Calu3 (cell line): ENCODE measurements at regions not wholly inside any gene's neighbourhood (a gene's known extent, or its start where the extent isn't known, plus 50 kb on each side); places are given as distances from the start of the nearest gene placed in this dataset.

Source experiments
- BruUV-seq: library from RNA; stranded (reverse); fragments of 400-500 nt; replicated peaks from 2 replicates; lab custom pipeline; 2021; lab: Mats Ljungman, UMichigan
- CTCF ChIA-PET: fragments of 300-600 bp; sonication (Branson Sonifier 250); formaldehyde crosslinking; loops from one replicate; lab custom pipeline; 2022; ENCODE audit warnings: antibody characterized with exemption; lab: Charles Lee
- DNase-seq: peaks from one replicate; pipeline ENCODE4 v3.0.0; 2022
- H3K27ac Mint-ChIP-seq: one replicate; pipeline ENCODE4 v1.8.0; 2022; ENCODE audit warnings: mixed read lengths; ENCODE audit not compliant: unreplicated experiment
- H3K27me3 Mint-ChIP-seq: one replicate; pipeline ENCODE4 v1.8.0; 2022; ENCODE audit warnings: mixed read lengths; ENCODE audit not compliant: unreplicated experiment
- H3K36me3 Mint-ChIP-seq: one replicate; pipeline ENCODE4 v1.8.0; 2022; ENCODE audit warnings: mild to moderate bottlenecking, moderate library complexity, mixed read lengths; ENCODE audit not compliant: insufficient read depth, unreplicated experiment
- H3K4me1 Mint-ChIP-seq: one replicate; pipeline ENCODE4 v1.8.0; 2022; ENCODE audit warnings: mild to moderate bottlenecking, low read depth, mixed read lengths; ENCODE audit not compliant: unreplicated experiment
- H3K4me3 Mint-ChIP-seq: one replicate; pipeline ENCODE4 v1.8.0; 2022; ENCODE audit warnings: mild to moderate bottlenecking, low read depth, moderate library complexity, mixed read lengths; ENCODE audit not compliant: unreplicated experiment
- H3K9me3 Mint-ChIP-seq: one replicate; pipeline ENCODE4 v1.8.0; 2022; ENCODE audit warnings: low read depth, mixed read lengths; ENCODE audit not compliant: unreplicated experiment
- CTCF ChIP-seq: fragments of 200-600 bp; IDR thresholded peaks from one replicate; pipeline ENCODE4 v1.8.0; 2022; ENCODE audit warnings: antibody characterized with exemption; ENCODE audit not compliant: unreplicated experiment
- intact Hi-C: fragments of 100-400 bp; cut with micrococcal nuclease; formaldehyde crosslinking; loops from one replicate; pipeline ENCODE4 v1.10.0; 2022; ENCODE audit not compliant: unreplicated experiment

- CTCF ChIA-PET = no interaction called here
- Mint-ChIP-seq H3K9me3 (no peaks in the 10 kb centered on the region), H3K4me3 (no peak overlapping the region), H3K36me3 (no peaks in the 10 kb centered on the region), H3K27ac (no peak overlapping the region), H3K4me1 (no peaks in the 10 kb centered on the region), H3K27me3 (no peaks in the 10 kb centered on the region)
- BruUV-seq = no TSS peak
- DNase-seq = no peak
- intact Hi-C loops = no loop called here
- TF ChIP-seq CTCF = no peak
Measured at GRCh38 chr4:148978301-148978700, 536.1 kb upstream of the NR3C2 start.

- no TSS peak for BruUV-seq
- intact Hi-C loops = no loop called here
- H3K27ac Mint-ChIP-seq = no peak overlapping the region
- no peak for DNase-seq
- no peak overlapping the region for H3K4me3 Mint-ChIP-seq
- H3K4me1 Mint-ChIP-seq = no peaks in the 10 kb centered on the region
- no peaks in the 10 kb centered on the region for H3K36me3 Mint-ChIP-seq
- no peak for TF ChIP-seq CTCF
- H3K27me3 Mint-ChIP-seq = no peaks in the 10 kb centered on the region
- CTCF ChIA-PET = no interaction called here
- no peaks in the 10 kb centered on the region for H3K9me3 Mint-ChIP-seq
Measured at GRCh38 chr4:148975464-148975863, 533.2 kb upstream of the NR3C2 start.

- intact Hi-C loops = no loop called here
- Mint-ChIP-seq H3K4me3 (no peak overlapping the region), H3K4me1 (no peaks in the 10 kb centered on the region), H3K9me3 (peaks cover 5% of the 10 kb centered on the region), H3K36me3 (no peaks in the 10 kb centered on the region), H3K27ac (no peak overlapping the region), H3K27me3 (no peaks in the 10 kb centered on the region)
- no peak for TF ChIP-seq CTCF
- BruUV-seq = no TSS peak
- CTCF ChIA-PET = no interaction called here
- no peak for DNase-seq
Measured at GRCh38 chr4:148965080-148965479, 522.9 kb upstream of the NR3C2 start.

- no peaks in the 10 kb centered on the region for H3K36me3 Mint-ChIP-seq
Measured at GRCh38 chr4:148964456-148964855, 522.2 kb upstream of the NR3C2 start.

More at GRCh38 chr4:148964456-148964855, 522.2 kb upstream of the NR3C2 start:
- Mint-ChIP-seq H3K9me3 (peaks cover 5% of the 10 kb centered on the region), H3K4me1 (no peaks in the 10 kb centered on the region), H3K4me3 (no peak overlapping the region), H3K27me3 (no peaks in the 10 kb centered on the region), H3K27ac (no peak overlapping the region)
- no TSS peak for BruUV-seq
- intact Hi-C loops = no loop called here
- no peak for DNase-seq
- no peak for TF ChIP-seq CTCF
- CTCF ChIA-PET = no interaction called here
